ENCODE measurements at regions not wholly inside any gene's neighbourhood (a gene's known extent, or its start where the extent isn't known, plus 50 kb on each side); places are given as distances from the start of the nearest gene placed in this dataset.

DNA sequence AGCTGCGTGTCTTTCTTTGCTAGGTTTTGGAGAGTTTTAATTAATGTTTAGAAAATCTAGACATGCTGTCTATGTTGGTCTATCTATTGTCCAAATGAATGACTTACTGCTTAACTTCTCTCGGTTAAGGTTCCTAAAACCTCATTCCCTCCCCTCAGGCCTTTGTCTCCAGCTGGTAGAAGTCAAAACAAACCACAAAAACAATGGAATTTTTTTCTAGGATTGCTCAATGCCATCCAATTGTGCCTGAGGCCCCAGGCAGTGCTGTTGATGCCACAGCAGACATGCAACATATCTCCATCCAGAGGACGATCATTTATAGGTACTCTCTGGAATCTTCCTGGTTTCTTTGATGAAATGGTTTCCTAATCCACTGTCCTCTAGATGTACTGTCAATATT, 448.2 kb upstream of the TBX3 start:
- Histone ChIP-seq H3K9me2 (replicated peaks; ENCODE audit: low read depth, low read length) (no peaks in the 10 kb centered on the region), H3K9ac (ENCODE audit: low read depth, low read length, poor library complexity, severe bottlenecking) (no peak overlapping the region), H3K9me3 (ENCODE audit: insufficient read depth, low read depth, low read length) (no peaks in the 10 kb centered on the region), H2AFZ (ENCODE audit: low read length) (no peak overlapping the region), H3K4me3 (ENCODE audit: low read length, poor library complexity, severe bottlenecking) (no peak overlapping the region), H4K20me1 (ENCODE audit: insufficient read depth, low read length, poor library complexity, severe bottlenecking) (no peaks in the 10 kb centered on the region), H3K36me3 (ENCODE audit: insufficient read depth, low read length) (no peaks in the 10 kb centered on the region), H3K4me2 (ENCODE audit: low read depth, low read length, poor library complexity, severe bottlenecking) (no peak overlapping the region), H3K79me2 (ENCODE audit: insufficient read depth, low read length) (no peaks in the 10 kb centered on the region), H3K27me3 (ENCODE audit: insufficient read depth, low read length, poor library complexity, severe bottlenecking) (no peaks in the 10 kb centered on the region), H3K4me1 (ENCODE audit: insufficient read depth, low read length, poor library complexity, severe bottlenecking) (no peaks in the 10 kb centered on the region), H3F3A (ENCODE audit: low read depth) (no peaks in the 10 kb centered on the region)
- no peak for TF ChIP-seq EZH2phosphoT487 (IDR thresholded peaks at IDR 0.05; ENCODE audit: borderline replicate concordance)
- TF ChIP-seq, protein P1, sequence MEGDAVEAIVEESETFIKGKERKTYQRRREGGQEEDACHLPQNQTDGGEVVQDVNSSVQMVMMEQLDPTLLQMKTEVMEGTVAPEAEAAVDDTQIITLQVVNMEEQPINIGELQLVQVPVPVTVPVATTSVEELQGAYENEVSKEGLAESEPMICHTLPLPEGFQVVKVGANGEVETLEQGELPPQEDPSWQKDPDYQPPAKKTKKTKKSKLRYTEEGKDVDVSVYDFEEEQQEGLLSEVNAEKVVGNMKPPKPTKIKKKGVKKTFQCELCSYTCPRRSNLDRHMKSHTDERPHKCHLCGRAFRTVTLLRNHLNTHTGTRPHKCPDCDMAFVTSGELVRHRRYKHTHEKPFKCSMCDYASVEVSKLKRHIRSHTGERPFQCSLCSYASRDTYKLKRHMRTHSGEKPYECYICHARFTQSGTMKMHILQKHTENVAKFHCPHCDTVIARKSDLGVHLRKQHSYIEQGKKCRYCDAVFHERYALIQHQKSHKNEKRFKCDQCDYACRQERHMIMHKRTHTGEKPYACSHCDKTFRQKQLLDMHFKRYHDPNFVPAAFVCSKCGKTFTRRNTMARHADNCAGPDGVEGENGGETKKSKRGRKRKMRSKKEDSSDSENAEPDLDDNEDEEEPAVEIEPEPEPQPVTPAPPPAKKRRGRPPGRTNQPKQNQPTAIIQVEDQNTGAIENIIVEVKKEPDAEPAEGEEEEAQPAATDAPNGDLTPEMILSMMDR (conservative IDR thresholded peaks at IDR 0.05; ENCODE audit: low read length), result no peak

DNA sequence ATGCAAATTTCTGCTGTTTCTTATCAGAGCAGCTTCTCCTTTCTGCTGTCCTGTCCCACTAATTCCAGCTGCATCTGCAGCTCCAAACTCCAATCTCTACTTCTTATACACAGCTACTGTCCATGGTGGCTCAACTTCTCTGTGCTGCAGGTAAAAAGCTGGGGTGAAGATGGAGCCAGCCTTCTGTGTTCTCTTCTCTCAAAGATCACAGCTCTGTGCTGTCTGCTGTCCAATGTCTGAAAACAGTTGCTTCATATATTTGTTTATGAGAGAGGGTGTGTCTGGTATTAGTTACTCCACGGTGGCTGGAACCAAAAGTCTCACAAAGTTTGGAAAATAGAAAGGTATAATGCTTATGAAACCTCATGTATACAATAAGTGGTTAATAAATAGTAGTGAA, 445.8 kb upstream of the TBX3 start:
- no peak overlapping the region for H3K9ac ChIP-seq (ENCODE audit: low read depth, low read length, poor library complexity, severe bottlenecking)
- H3K79me2 ChIP-seq (ENCODE audit: insufficient read depth, low read length), result no peaks in the 10 kb centered on the region
- no peak overlapping the region for H3K4me3 ChIP-seq (ENCODE audit: low read length, poor library complexity, severe bottlenecking)
- no peaks in the 10 kb centered on the region for H3F3A ChIP-seq (ENCODE audit: low read depth)
- no peaks in the 10 kb centered on the region for H4K20me1 ChIP-seq (ENCODE audit: insufficient read depth, low read length, poor library complexity, severe bottlenecking)
- H3K4me1 ChIP-seq (ENCODE audit: insufficient read depth, low read length, poor library complexity, severe bottlenecking), result no peaks in the 10 kb centered on the region
- no peak overlapping the region for H3K4me2 ChIP-seq (ENCODE audit: low read depth, low read length, poor library complexity, severe bottlenecking)
- no peaks in the 10 kb centered on the region for H3K36me3 ChIP-seq (ENCODE audit: insufficient read depth, low read length)
- no peaks in the 10 kb centered on the region for H3K9me3 ChIP-seq (ENCODE audit: insufficient read depth, low read depth, low read length)
- no peaks in the 10 kb centered on the region for H3K27me3 ChIP-seq (ENCODE audit: insufficient read depth, low read length, poor library complexity, severe bottlenecking)
- no peaks in the 10 kb centered on the region for H3K9me2 ChIP-seq (replicated peaks; ENCODE audit: low read depth, low read length)
- TF ChIP-seq, protein P1 (conservative IDR thresholded peaks at IDR 0.05; ENCODE audit: low read length), result no peak
- no peak for TF ChIP-seq EZH2phosphoT487 (IDR thresholded peaks at IDR 0.05; ENCODE audit: borderline replicate concordance)
- no peak overlapping the region for H2AFZ ChIP-seq (ENCODE audit: low read length)

DNA sequence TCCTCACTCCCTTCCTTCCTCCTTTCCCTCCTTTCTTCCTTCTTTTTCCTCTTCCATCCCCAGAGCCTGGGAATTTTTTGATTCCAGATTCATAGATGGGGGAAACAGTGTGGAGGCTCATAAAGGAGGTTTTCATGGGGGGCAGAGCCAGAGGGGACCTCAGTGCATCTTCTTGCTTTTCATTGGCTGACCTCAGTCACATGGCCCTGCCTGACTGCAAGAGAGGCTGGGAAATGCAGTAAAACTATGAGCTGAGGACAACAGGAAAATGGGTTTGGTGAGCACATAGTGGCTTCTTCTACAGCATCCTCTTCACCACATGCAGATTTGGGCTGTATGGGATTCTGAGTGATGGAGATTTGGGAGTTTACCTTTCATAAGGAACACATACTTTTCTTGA, 437.1 kb upstream of the TBX3 start:
- Histone ChIP-seq H3K79me2 (ENCODE audit: insufficient read depth, low read length) (no peaks in the 10 kb centered on the region), H3K9me3 (ENCODE audit: insufficient read depth, low read depth, low read length) (peaks cover 7% of the 10 kb centered on the region; the same call in 1 of the 2 replicates), H3K4me1 (ENCODE audit: insufficient read depth, low read length, poor library complexity, severe bottlenecking) (no peaks in the 10 kb centered on the region), H3K27me3 (ENCODE audit: insufficient read depth, low read length, poor library complexity, severe bottlenecking) (no peaks in the 10 kb centered on the region), H2AFZ (ENCODE audit: low read length) (no peak overlapping the region), H3K9ac (ENCODE audit: low read depth, low read length, poor library complexity, severe bottlenecking) (no peak overlapping the region), H3K36me3 (ENCODE audit: insufficient read depth, low read length) (no peaks in the 10 kb centered on the region), H3K4me2 (ENCODE audit: low read depth, low read length, poor library complexity, severe bottlenecking) (no peak overlapping the region), H3F3A (ENCODE audit: low read depth) (no peaks in the 10 kb centered on the region), H3K9me2 (replicated peaks; ENCODE audit: low read depth, low read length) (no peaks in the 10 kb centered on the region), H4K20me1 (ENCODE audit: insufficient read depth, low read length, poor library complexity, severe bottlenecking) (no peaks in the 10 kb centered on the region), H3K4me3 (ENCODE audit: low read length, poor library complexity, severe bottlenecking) (no peak overlapping the region)
- TF ChIP-seq, protein P1 (conservative IDR thresholded peaks at IDR 0.05; ENCODE audit: low read length), result no peak
- TF ChIP-seq EZH2phosphoT487 (IDR thresholded peaks at IDR 0.05; ENCODE audit: borderline replicate concordance), result no peak

Data from Loucy (cell line).